GM11168 (cell line): ENCODE measurements at regions not wholly inside any gene's neighbourhood (a gene's known extent, or its start where the extent isn't known, plus 50 kb on each side); places are given as distances from the start of the nearest gene placed in this dataset.
"Not testable (repeated sequence)": the region's sequence is repeated elsewhere in the genome, so short reads cannot be mapped to it uniquely, and the experiment has no call there.

Experiments
- in situ Hi-C: fragments of 300-500 bp; cut with MboI; formaldehyde crosslinking; loops from one replicate; pipeline ENCODE4 v1.12.0; 2022; ENCODE audit warnings: low sequenced_read_pairs; ENCODE audit not compliant: unreplicated experiment

GRCh38 chr6:14567842-14568241 lies 450.3 kb downstream of the CD83 start:
- in situ Hi-C loops, result no loop called here

GRCh38 chr6:14569394-14569793 lies 451.8 kb downstream of the CD83 start:
- in situ Hi-C loops, result no loop called here

GRCh38 chr6:14569874-14570273 lies 452.3 kb downstream of the CD83 start:
- in situ Hi-C loops, result not testable (repeated sequence)

GRCh38 chr6:14571001-14571400 lies 453.4 kb downstream of the CD83 start:
- in situ Hi-C loops, result no loop called here

- in situ Hi-C loops, result no loop called here
Observed at GRCh38 chr6:14571746-14572145, 454.2 kb downstream of the CD83 start.

- in situ Hi-C loops, result no loop called here
Observed at GRCh38 chr6:14573267-14573666, 455.7 kb downstream of the CD83 start.

GRCh38 chr6:14573703-14574290 lies 456.2 kb downstream of the CD83 start:
- in situ Hi-C loops, result no loop called here

GRCh38 chr6:14575961-14576360 lies 458.4 kb downstream of the CD83 start:
- in situ Hi-C loops, result no loop called here

- in situ Hi-C loops, result no loop called here
Observed at GRCh38 chr6:14578994-14579393, 461.4 kb downstream of the CD83 start.

GRCh38 chr6:14582749-14583148 lies 465.2 kb downstream of the CD83 start:
- in situ Hi-C loops, result no loop called here

- in situ Hi-C loops, result no loop called here
Observed at GRCh38 chr6:14583826-14584225, 466.3 kb downstream of the CD83 start.

GRCh38 chr6:14584450-14584849 lies 466.9 kb downstream of the CD83 start:
- in situ Hi-C loops, result no loop called here

GRCh38 chr6:14585689-14586088 lies 468.1 kb downstream of the CD83 start:
- in situ Hi-C loops, result no loop called here

GRCh38 chr6:14589175-14589574 lies 471.6 kb downstream of the CD83 start:
- in situ Hi-C loops, result no loop called here

GRCh38 chr6:14590586-14590985 lies 473.0 kb downstream of the CD83 start:
- in situ Hi-C loops, result no loop called here

GRCh38 chr6:14591998-14592397 lies 474.4 kb downstream of the CD83 start:
- in situ Hi-C loops, result no loop called here

GRCh38 chr6:14593286-14593685 lies 475.7 kb downstream of the CD83 start:
- in situ Hi-C loops, result no loop called here

GRCh38 chr6:14595751-14596150 lies 478.2 kb downstream of the CD83 start:
- in situ Hi-C loops, result no loop called here

- in situ Hi-C loops, result no loop called here
Observed at GRCh38 chr6:14596410-14596809, 478.8 kb downstream of the CD83 start.

- in situ Hi-C loops, result no loop called here
Observed at GRCh38 chr6:14597090-14597489, 479.5 kb downstream of the CD83 start.

- in situ Hi-C loops, result no loop called here
Observed at GRCh38 chr6:14598017-14598864, 480.7 kb downstream of the CD83 start.

- in situ Hi-C loops, result not testable (repeated sequence)
Observed at GRCh38 chr6:14600306-14600705, 482.7 kb downstream of the CD83 start.
